ENCODE measurements at regions not wholly inside any gene's neighbourhood (a gene's known extent, or its start where the extent isn't known, plus 50 kb on each side); places are given as distances from the start of the nearest gene placed in this dataset.

DNA sequence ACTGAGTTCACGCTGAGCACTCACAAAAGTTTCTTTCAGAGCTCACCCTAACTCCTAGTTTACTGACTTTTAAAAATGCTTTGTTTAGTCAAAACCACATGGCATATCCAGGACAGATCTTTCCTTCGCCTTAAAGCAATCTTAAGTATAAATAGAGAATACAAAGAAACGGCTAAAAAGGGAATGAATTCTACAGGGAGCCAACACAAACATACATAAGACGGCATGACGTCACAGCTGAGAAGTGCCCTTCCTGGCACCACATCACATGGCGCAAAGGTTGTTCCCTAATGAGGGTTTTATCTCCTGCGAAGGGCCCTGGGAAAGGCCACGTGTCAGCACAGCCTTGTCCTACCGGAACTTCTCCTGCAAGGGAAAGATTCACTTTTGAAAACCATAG is 141.3 kb downstream of the IRX1 start:
- Mint-ChIP-seq H3K36me3 (ENCODE audit: insufficient read depth in 1 of 3, low read depth in 3 of 3) (no peaks in the 10 kb centered on the region), H3K27ac (no peak overlapping the region), H3K4me3 (no peak overlapping the region), H3K9me3 (no peaks in the 10 kb centered on the region; a peak in 1 of 5 replicates), H3K27me3 (ENCODE audit: low read depth) (peaks cover 4% of the 10 kb centered on the region), H3K4me1 (peaks cover 7 to 13% of the 10 kb centered on the region in 2 experiments)
- no peak overlapping the region for H4K91ac ChIP-seq (ENCODE audit: insufficient read length, low read depth, low read length)
- no CpG with 5 or more reads among the region's 9 CpGs for WGBS (ENCODE audit: extremely low coverage, insufficient read length, low lambda C conversion rate)
- H2AK5ac ChIP-seq (ENCODE audit: insufficient read length, low read length) = no peak overlapping the region
- H3K4ac ChIP-seq (ENCODE audit: low read depth, low read length) = no peak overlapping the region
- no peaks in the 10 kb centered on the region for H4K20me1 ChIP-seq (ENCODE audit: control insufficient read depth, insufficient read depth, insufficient read length)
- H2BK120ac ChIP-seq (ENCODE audit: low read depth, low read length, poor library complexity, severe bottlenecking) = no peak overlapping the region
- no peak overlapping the region for H3K18ac ChIP-seq (ENCODE audit: insufficient read length, low read depth, low read length)
- H4K5ac ChIP-seq (ENCODE audit: insufficient read length, low read depth, low read length) = no peak overlapping the region
- H2BK5ac ChIP-seq (ENCODE audit: insufficient read length, low read length) = no peak overlapping the region
- no peaks in the 10 kb centered on the region for H3K27me3 ChIP-seq (ENCODE audit: insufficient read depth, low read length)
- no peaks in the 10 kb centered on the region for H3K79me1 ChIP-seq (ENCODE audit: insufficient read depth, low read depth, low read length, poor library complexity, severe bottlenecking)
- TF ChIP-seq, protein P1, sequence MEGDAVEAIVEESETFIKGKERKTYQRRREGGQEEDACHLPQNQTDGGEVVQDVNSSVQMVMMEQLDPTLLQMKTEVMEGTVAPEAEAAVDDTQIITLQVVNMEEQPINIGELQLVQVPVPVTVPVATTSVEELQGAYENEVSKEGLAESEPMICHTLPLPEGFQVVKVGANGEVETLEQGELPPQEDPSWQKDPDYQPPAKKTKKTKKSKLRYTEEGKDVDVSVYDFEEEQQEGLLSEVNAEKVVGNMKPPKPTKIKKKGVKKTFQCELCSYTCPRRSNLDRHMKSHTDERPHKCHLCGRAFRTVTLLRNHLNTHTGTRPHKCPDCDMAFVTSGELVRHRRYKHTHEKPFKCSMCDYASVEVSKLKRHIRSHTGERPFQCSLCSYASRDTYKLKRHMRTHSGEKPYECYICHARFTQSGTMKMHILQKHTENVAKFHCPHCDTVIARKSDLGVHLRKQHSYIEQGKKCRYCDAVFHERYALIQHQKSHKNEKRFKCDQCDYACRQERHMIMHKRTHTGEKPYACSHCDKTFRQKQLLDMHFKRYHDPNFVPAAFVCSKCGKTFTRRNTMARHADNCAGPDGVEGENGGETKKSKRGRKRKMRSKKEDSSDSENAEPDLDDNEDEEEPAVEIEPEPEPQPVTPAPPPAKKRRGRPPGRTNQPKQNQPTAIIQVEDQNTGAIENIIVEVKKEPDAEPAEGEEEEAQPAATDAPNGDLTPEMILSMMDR (conservative IDR thresholded peaks at IDR 0.05) = no peak
- no peaks in the 10 kb centered on the region for H3K79me2 ChIP-seq (ENCODE audit: insufficient read depth, low read length)
- DNase-seq = no peak
- H3K9me3 ChIP-seq (ENCODE audit: control insufficient read depth, low read depth, low read length) = no peaks in the 10 kb centered on the region
- no peak overlapping the region for H2AFZ ChIP-seq (ENCODE audit: low read length)
- no peak overlapping the region for H3K56ac ChIP-seq (ENCODE audit: insufficient read length, low read depth, low read length)
- no peak overlapping the region for H3K4me2 ChIP-seq (ENCODE audit: insufficient read depth, insufficient read length, low read length)
- H3K4me1 ChIP-seq (ENCODE audit: insufficient read depth, low read length) = no peaks in the 10 kb centered on the region; the same call in 1 of the 2 replicates
- no peak overlapping the region for H3K9ac ChIP-seq (ENCODE audit: extremely low read depth, insufficient read length, low read length)
- H3K14ac ChIP-seq (ENCODE audit: insufficient read depth, low read length) = no peak overlapping the region
- H3T11ph ChIP-seq (ENCODE audit: low read length) = no peak overlapping the region
- H4K8ac ChIP-seq (replicated peaks; ENCODE audit: insufficient read length, low read depth, low read length) = no peak overlapping the region
- H2BK20ac ChIP-seq (ENCODE audit: low read depth, low read length, poor library complexity, severe bottlenecking) = no peak overlapping the region
- no peak overlapping the region for H3K27ac ChIP-seq (ENCODE audit: insufficient read length, low read depth, low read length)
- H2BK15ac ChIP-seq (ENCODE audit: low read depth, low read length) = no peak overlapping the region
- H2BK12ac ChIP-seq (ENCODE audit: insufficient read length, low read depth, low read length) = no peak overlapping the region
- no peaks in the 10 kb centered on the region for H3K23me2 ChIP-seq (ENCODE audit: insufficient read length, low read depth, low read length, poor library complexity, severe bottlenecking)
- H3K23ac ChIP-seq (ENCODE audit: insufficient read length, low read depth, low read length) = no peak overlapping the region

Data from H9 (cell line).